ENCODE measurements at regions not wholly inside any gene's neighbourhood (a gene's known extent, or its start where the extent isn't known, plus 50 kb on each side); places are given as distances from the start of the nearest gene placed in this dataset.

DNA sequence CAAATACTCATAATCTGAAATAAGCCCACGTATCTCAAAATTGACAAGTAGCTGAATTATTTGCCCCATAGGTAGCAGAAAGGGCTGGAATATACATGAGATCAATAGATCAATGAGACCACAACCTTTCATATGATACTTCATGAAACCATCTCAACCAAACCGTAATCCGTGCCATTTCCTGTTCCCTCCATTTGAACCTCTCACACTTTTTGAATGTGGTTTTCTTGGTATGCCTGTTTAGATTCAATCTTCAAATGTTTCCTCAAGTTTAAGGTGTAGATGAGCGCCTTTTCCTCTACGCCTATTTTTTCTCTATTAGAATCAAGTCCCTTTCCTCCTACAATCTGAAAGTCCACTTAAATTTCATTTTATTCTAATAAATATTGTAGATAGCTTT, 805.5 kb downstream of the EFNA5 start:
- DNase-seq (ENCODE audit: extremely low spot score), result no peak
- ChIA-PET POLR2A (no interaction called here), CTCF (no interaction called here)
- TF ChIP-seq ELF4 (IDR thresholded peaks at IDR 0.05) (no peak), FOXM1 (IDR thresholded peaks at IDR 0.05; ENCODE audit: borderline replicate concordance) (no peak), SUZ12 (IDR thresholded peaks at IDR 0.05) (no peak), FOXK2 (IDR thresholded peaks at IDR 0.05) (no peak), HDGF (IDR thresholded peaks at IDR 0.05; ENCODE audit: borderline replicate concordance) (no peak), SP1 (IDR thresholded peaks at IDR 0.05) (no peak), BHLHE40 (IDR thresholded peaks at IDR 0.05; ENCODE audit: borderline replicate concordance) (no peak), L3MBTL2 (conservative IDR thresholded peaks at IDR 0.05) (no peak), FOXA1 (IDR thresholded peaks at IDR 0.05) (no peak), NFRKB (IDR thresholded peaks at IDR 0.05) (no peak), ARNT (IDR thresholded peaks at IDR 0.05) (no peak), CTBP1 (IDR thresholded peaks at IDR 0.05; ENCODE audit: borderline replicate concordance) (no peak)
- TF ChIP-seq, protein P1, sequence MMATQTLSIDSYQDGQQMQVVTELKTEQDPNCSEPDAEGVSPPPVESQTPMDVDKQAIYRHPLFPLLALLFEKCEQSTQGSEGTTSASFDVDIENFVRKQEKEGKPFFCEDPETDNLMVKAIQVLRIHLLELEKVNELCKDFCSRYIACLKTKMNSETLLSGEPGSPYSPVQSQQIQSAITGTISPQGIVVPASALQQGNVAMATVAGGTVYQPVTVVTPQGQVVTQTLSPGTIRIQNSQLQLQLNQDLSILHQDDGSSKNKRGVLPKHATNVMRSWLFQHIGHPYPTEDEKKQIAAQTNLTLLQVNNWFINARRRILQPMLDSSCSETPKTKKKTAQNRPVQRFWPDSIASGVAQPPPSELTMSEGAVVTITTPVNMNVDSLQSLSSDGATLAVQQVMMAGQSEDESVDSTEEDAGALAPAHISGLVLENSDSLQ (IDR thresholded peaks at IDR 0.05), result no peak

DNA sequence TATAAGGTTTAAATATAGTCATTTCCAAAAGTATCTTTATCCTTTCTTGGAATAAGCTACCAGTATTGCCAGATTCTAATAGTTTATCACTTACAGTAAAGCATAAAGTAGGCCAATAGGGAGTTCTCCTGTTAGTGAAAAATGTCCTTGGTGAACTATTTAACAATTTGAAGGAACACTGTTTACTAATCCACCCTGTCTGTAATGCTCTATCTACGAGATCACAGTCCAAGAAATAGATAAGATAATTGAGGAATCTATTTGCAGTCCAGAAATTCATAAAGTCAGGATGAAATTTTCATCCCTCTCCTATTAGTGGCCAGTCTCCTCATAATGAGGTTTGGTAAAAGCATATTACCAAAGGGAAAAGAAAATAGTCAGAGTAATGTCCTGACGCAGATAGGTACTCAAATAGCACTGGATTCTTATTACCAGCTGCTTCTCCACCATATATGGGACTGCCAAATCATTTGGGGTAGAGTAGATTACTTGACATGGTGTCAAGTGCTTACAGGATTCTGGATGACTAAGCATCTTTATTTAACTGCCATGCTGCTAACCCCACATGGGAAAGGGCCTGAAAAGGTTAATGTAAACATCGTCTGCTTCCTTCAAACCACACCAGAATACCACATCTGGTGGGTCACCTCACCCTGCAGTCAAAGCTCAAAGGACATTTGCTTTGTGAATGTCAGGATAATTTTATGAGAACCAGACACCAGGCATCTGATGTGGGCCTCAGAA, 808.1 kb downstream of the EFNA5 start:
- no peak for DNase-seq (ENCODE audit: extremely low spot score)
- CTCF ChIA-PET, result no interaction called here
- POLR2A ChIA-PET, result no interaction called here
- TF ChIP-seq SP1 (IDR thresholded peaks at IDR 0.05), result no peak
- TF ChIP-seq ZNF384 (IDR thresholded peaks at IDR 0.05), result no peak
- TF ChIP-seq HDGF (IDR thresholded peaks at IDR 0.05; ENCODE audit: borderline replicate concordance), result no peak
- no peak for TF ChIP-seq CTBP1 (IDR thresholded peaks at IDR 0.05; ENCODE audit: borderline replicate concordance)
- TF ChIP-seq, protein P1 (IDR thresholded peaks at IDR 0.05), result no peak
- TF ChIP-seq FOXM1 (IDR thresholded peaks at IDR 0.05; ENCODE audit: borderline replicate concordance), result no peak
- no peak for TF ChIP-seq L3MBTL2 (conservative IDR thresholded peaks at IDR 0.05)

DNA sequence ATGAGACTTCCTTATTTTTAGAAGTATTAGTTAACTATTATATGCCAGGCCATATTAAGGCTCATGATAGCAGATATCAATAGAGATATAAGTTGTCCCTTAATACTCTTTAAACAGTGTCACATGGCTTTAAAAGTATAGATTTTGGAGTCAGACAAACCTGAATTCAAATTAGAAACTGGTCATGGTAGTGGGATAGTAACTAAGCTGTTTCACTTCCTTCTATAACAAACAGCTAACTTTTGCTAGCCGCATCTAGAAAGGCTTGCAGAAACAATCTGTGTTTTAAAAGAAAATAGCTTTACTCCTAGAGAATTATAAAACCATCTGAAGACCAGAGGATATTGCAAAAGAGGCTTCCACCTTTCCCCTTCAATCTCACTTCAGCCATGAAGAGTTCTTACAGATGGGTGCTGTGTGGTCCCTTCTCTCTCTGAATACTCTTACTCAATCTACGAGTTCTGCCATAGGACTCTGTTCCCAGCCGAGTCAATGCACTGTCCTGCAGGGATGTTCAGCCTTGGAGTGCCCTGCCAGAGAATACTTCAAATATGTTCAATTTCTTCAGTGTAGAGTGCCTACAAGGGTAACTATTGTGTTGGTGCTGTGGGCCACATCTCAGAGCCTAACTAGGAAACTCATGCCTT, 810.2 kb downstream of the EFNA5 start:
- no peak for DNase-seq (ENCODE audit: extremely low spot score)
- POLR2A ChIA-PET, result no interaction called here
- CTCF ChIA-PET, result no interaction called here
- TF ChIP-seq ZNF384 (IDR thresholded peaks at IDR 0.05), result no peak
- TF ChIP-seq, protein P1 (IDR thresholded peaks at IDR 0.05), result no peak
- TF ChIP-seq CTBP1 (IDR thresholded peaks at IDR 0.05; ENCODE audit: borderline replicate concordance), result no peak
- no peak for TF ChIP-seq FOXK2 (IDR thresholded peaks at IDR 0.05)
- TF ChIP-seq ARNT (IDR thresholded peaks at IDR 0.05), result no peak
- no peak for TF ChIP-seq FOXM1 (IDR thresholded peaks at IDR 0.05; ENCODE audit: borderline replicate concordance)
- no peak for TF ChIP-seq HDGF (IDR thresholded peaks at IDR 0.05; ENCODE audit: borderline replicate concordance)
- TF ChIP-seq SUZ12 (IDR thresholded peaks at IDR 0.05), result no peak
- TF ChIP-seq ELF4 (IDR thresholded peaks at IDR 0.05), result no peak
- TF ChIP-seq NFRKB (IDR thresholded peaks at IDR 0.05), result no peak
- no peak for TF ChIP-seq SP1 (IDR thresholded peaks at IDR 0.05)
- no peak for TF ChIP-seq L3MBTL2 (conservative IDR thresholded peaks at IDR 0.05)
- TF ChIP-seq LEF1 (IDR thresholded peaks at IDR 0.05; ENCODE audit: borderline replicate concordance), result no peak
- no peak for TF ChIP-seq TARDBP (IDR thresholded peaks at IDR 0.05)

DNA sequence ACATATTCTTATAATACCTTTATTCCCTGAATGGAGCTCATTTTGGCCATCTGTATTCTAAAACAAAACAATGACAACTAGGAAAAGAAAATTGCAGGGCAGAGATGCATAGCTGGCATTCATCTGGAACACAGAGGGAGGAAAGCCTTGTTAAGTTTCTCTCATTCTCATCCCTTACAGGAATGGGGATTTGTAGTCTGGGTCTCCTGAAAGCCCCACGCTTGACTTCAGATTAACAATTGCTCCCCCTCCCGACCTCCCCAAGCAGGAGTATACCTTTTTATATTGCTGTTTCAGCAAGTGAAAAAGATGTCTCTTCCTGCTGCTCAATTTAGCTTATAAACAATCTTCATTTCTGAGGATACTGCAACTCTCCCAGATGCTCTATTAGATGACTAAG, 812.1 kb downstream of the EFNA5 start:
- DNase-seq (ENCODE audit: extremely low spot score), result no peak
- CTCF ChIA-PET, result no interaction called here
- POLR2A ChIA-PET, result no interaction called here
- TF ChIP-seq FOXA1 (IDR thresholded peaks at IDR 0.05) (no peak), SP1 (IDR thresholded peaks at IDR 0.05) (no peak), SUZ12 (IDR thresholded peaks at IDR 0.05) (no peak), TARDBP (IDR thresholded peaks at IDR 0.05) (no peak), HDGF (IDR thresholded peaks at IDR 0.05; ENCODE audit: borderline replicate concordance) (no peak), CTBP1 (IDR thresholded peaks at IDR 0.05; ENCODE audit: borderline replicate concordance) (no peak), NFRKB (IDR thresholded peaks at IDR 0.05) (no peak), L3MBTL2 (conservative IDR thresholded peaks at IDR 0.05) (no peak), FOXM1 (IDR thresholded peaks at IDR 0.05; ENCODE audit: borderline replicate concordance) (no peak), BHLHE40 (IDR thresholded peaks at IDR 0.05; ENCODE audit: borderline replicate concordance) (no peak)
- TF ChIP-seq, protein P1 (IDR thresholded peaks at IDR 0.05), result no peak

DNA sequence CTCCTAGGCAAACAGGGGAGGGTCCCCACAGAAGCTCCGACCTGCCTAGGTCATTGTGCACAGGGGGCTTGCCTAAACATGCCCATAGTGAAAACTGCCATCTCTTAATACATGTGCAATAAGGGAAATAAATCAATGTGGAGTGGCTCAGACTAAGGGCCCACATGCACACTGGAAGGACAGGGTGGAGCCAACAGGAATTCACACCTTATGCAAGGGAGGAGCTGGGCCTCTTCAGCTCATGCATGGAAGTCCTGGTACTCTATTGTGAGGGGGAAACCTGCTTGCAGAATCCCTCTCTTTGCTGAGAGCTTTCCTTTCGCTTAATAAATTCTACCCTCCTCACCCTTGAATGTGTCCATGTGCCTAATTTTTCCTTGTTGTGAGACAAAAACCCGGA, 815.8 kb downstream of the EFNA5 start:
- ChIA-PET POLR2A (no interaction called here), CTCF (no interaction called here)
- DNase-seq (ENCODE audit: extremely low spot score), result no peak
- no peak for TF ChIP-seq LEF1 (IDR thresholded peaks at IDR 0.05; ENCODE audit: borderline replicate concordance)
- TF ChIP-seq, protein P1 (IDR thresholded peaks at IDR 0.05), result no peak
- no peak for TF ChIP-seq FOXA1 (IDR thresholded peaks at IDR 0.05)
- TF ChIP-seq TARDBP (IDR thresholded peaks at IDR 0.05), result no peak
- TF ChIP-seq FOXK2 (IDR thresholded peaks at IDR 0.05), result no peak
- no peak for TF ChIP-seq CTBP1 (IDR thresholded peaks at IDR 0.05; ENCODE audit: borderline replicate concordance)
- no peak for TF ChIP-seq ZNF384 (IDR thresholded peaks at IDR 0.05)
- TF ChIP-seq NFRKB (IDR thresholded peaks at IDR 0.05), result no peak
- TF ChIP-seq SP1 (IDR thresholded peaks at IDR 0.05), result no peak
- no peak for TF ChIP-seq HDGF (IDR thresholded peaks at IDR 0.05; ENCODE audit: borderline replicate concordance)
- TF ChIP-seq ARNT (IDR thresholded peaks at IDR 0.05), result no peak
- TF ChIP-seq L3MBTL2 (conservative IDR thresholded peaks at IDR 0.05), result no peak
- no peak for TF ChIP-seq ELF4 (IDR thresholded peaks at IDR 0.05)
- no peak for TF ChIP-seq SUZ12 (IDR thresholded peaks at IDR 0.05)
- TF ChIP-seq BHLHE40 (IDR thresholded peaks at IDR 0.05; ENCODE audit: borderline replicate concordance), result no peak
- no peak for TF ChIP-seq FOXM1 (IDR thresholded peaks at IDR 0.05; ENCODE audit: borderline replicate concordance)

Measured in HEK293T (cell line).